SU-DHL-6 (cell line): ENCODE measurements at regions not wholly inside any gene's neighbourhood (a gene's known extent, or its start where the extent isn't known, plus 50 kb on each side); places are given as distances from the start of the nearest gene placed in this dataset.
"Not testable (repeated sequence)": the region's sequence is repeated elsewhere in the genome, so short reads cannot be mapped to it uniquely, and the experiment has no call there.

Source experiments
- CTCF ChIP-seq: fragments of 200-600 bp; sonication (generic); IDR thresholded peaks from one replicate; pipeline ENCODE4 v1.5.1; 2017; ENCODE audit warnings: antibody characterized with exemption, mild to moderate bottlenecking, low read length, moderate library complexity; ENCODE audit not compliant: insufficient read depth, poor library complexity, severe bottlenecking
- EZH2phosphoT487 ChIP-seq: fragments of 200-600 bp; sonication (generic), shearing (Covaris generic); conservative IDR thresholded peaks from 2 replicates; pipeline ENCODE4 v1.6.1; 2018; ENCODE audit warnings: mild to moderate bottlenecking, antibody characterized with exemption, low read length, moderate library complexity, mixed read lengths

GRCh38 chr2:131661884-131662535 is 134.3 kb downstream of the CCDC74A start:
- TF ChIP-seq CTCF, EZH2phosphoT487: not testable (repeated sequence)
